OCI-LY7 (cell line): ENCODE measurements at regions not wholly inside any gene's neighbourhood (a gene's known extent, or its start where the extent isn't known, plus 50 kb on each side); places are given as distances from the start of the nearest gene placed in this dataset.

Experiments used
- BruUV-seq: library from RNA; stranded (reverse); fragments of 400-500 nt; replicated peaks from 2 replicates; lab custom pipeline; 2021; lab: Mats Ljungman, UMichigan
- CTCF ChIA-PET: fragments of 300-600 bp; sonication (Branson Sonifier 250); formaldehyde crosslinking; loops from one replicate; lab custom pipeline; 2022; ENCODE audit warnings: antibody characterized with exemption; ENCODE audit not compliant: unreplicated experiment; lab: Charles Lee
- POLR2A ChIA-PET: fragments of 300-600 bp; sonication (Branson Sonifier 250); formaldehyde crosslinking; loops from one replicate; lab custom pipeline; 2022; ENCODE audit warnings: antibody characterized with exemption; lab: Charles Lee
- DNase-seq: peaks from one replicate; pipeline ENCODE4 v3.0.0-alpha.2; 2015; ENCODE audit warnings: low spot score
- H2AFZ ChIP-seq: fragments of 200-600 bp; sonication (generic), shearing (Covaris generic); 2 replicates; pipeline ENCODE4 v1.6.1; 2014; ENCODE audit warnings: mild to moderate bottlenecking, antibody characterized with exemption, low read length, moderate library complexity
- H3K27ac ChIP-seq: fragments of 200-600 bp; sonication (generic); 2 replicates; pipeline ENCODE4 v1.5.1; 2014; ENCODE audit warnings: mixed run types, low read depth, mild to moderate bottlenecking, moderate library complexity, low read length, inconsistent platforms; ENCODE audit not compliant: poor library complexity, severe bottlenecking
- H3K36me3 ChIP-seq: fragments of 200-600 bp; sonication (generic); 2 replicates; pipeline ENCODE4 v1.6.1; 2014; ENCODE audit warnings: mild to moderate bottlenecking, antibody characterized with exemption, low read length, moderate library complexity, mixed read lengths; ENCODE audit not compliant: insufficient read depth
- H3K4me1 ChIP-seq: fragments of 200-600 bp; sonication (generic); 2 replicates; pipeline ENCODE4 v1.5.1; 2014; ENCODE audit warnings: mild to moderate bottlenecking, low read length; ENCODE audit not compliant: insufficient read depth, poor library complexity, severe bottlenecking
- H3K4me2 ChIP-seq: fragments of 200-600 bp; sonication (generic); 2 replicates; pipeline ENCODE4 v1.6.1; 2014; ENCODE audit warnings: mild to moderate bottlenecking, low read length
- H3K4me3 ChIP-seq: fragments of 200-600 bp; sonication (generic); 2 replicates; pipeline ENCODE4 v1.5.1; 2014; ENCODE audit warnings: mild to moderate bottlenecking, low read depth, low read length; ENCODE audit not compliant: poor library complexity, severe bottlenecking
- H3K79me2 ChIP-seq: fragments of 200-600 bp; sonication (generic); 2 replicates; pipeline ENCODE4 v1.6.1; 2016; ENCODE audit warnings: low read depth, mild to moderate bottlenecking, low read length, moderate library complexity, mixed read lengths; ENCODE audit not compliant: insufficient read depth
- H3K9me2 ChIP-seq: fragments of 200-600 bp; sonication (generic); 2 replicates; pipeline ENCODE4 v1.6.1; 2016; ENCODE audit warnings: mild to moderate bottlenecking, low read length, mixed read lengths; ENCODE audit not compliant: insufficient read depth
- H3K9me3 ChIP-seq: fragments of 200-600 bp; sonication (generic); 2 replicates; pipeline ENCODE4 v1.6.1; 2014; ENCODE audit warnings: mild to moderate bottlenecking, mixed run types, low read length, mixed read lengths
- H4K20me1 ChIP-seq: fragments of 200-600 bp; sonication (generic); 2 replicates; pipeline ENCODE4 v1.6.1; 2014; ENCODE audit warnings: mild to moderate bottlenecking, antibody characterized with exemption, low read length, moderate library complexity, mixed read lengths; ENCODE audit not compliant: insufficient read depth
- EZH2phosphoT487 ChIP-seq: fragments of 200-600 bp; sonication (generic); IDR thresholded peaks from 2 replicates; pipeline ENCODE4 v1.6.1; 2018; ENCODE audit warnings: low read depth, borderline replicate concordance, mild to moderate bottlenecking, mixed run types, antibody characterized with exemption, low read length, moderate library complexity, mixed read lengths
- intact Hi-C: fragments of 100-400 bp; cut with micrococcal nuclease; formaldehyde crosslinking; loops from one replicate; pipeline ENCODE4 v1.10.0; 2022; ENCODE audit not compliant: unreplicated experiment
- TF ChIP-seq, protein P1 (sequence below): fragments of 200-600 bp; sonication (generic); conservative IDR thresholded peaks from 2 replicates; pipeline ENCODE4 v1.5.1; 2014; ENCODE audit warnings: mild to moderate bottlenecking, antibody characterized with exemption, low read length, moderate library complexity, mixed read lengths

DNA sequence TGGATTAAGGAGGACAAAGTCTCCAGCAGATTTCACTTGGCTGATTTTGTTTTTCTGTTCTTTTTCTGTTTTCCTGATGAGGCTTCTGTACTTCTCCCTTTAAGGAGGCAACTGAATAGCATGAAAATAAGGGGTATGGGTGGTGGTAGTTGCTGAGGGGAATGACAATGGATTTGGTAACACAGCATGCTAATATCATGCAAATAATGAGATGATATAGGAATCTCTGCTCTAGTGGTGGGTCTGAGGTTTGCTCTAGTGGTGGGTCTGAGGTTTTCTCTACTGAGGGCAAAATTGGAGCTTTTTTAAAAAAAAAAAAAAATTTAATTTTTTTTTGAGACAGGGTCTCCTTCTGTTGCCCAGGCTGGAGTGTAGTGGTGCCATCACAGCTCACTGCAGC lies 139.7 kb downstream of the C9orf152 start:
- Histone ChIP-seq H2AFZ (no peak overlapping the region), H3K4me3 (no peak overlapping the region), H3K36me3 (peaks cover 94% of the 10 kb centered on the region), H3K4me1 (peaks cover 39% of the 10 kb centered on the region), H3K9me2 (no peaks in the 10 kb centered on the region), H3K27ac (no peak overlapping the region), H3K79me2 (peaks cover 98% of the 10 kb centered on the region), H3K9me3 (no peaks in the 10 kb centered on the region), H4K20me1 (no peaks in the 10 kb centered on the region), H3K4me2 (no peak overlapping the region)
- ChIA-PET CTCF (no interaction called here), POLR2A (interaction anchor here (0.8 to 1.1 kb wide), 2 partner anchors 14 to 162 kb away, joined by 3 to 4 read pairs; no protein-coding TSS in a partner anchor)
- intact Hi-C loops = no loop called here
- TF ChIP-seq, protein P1, sequence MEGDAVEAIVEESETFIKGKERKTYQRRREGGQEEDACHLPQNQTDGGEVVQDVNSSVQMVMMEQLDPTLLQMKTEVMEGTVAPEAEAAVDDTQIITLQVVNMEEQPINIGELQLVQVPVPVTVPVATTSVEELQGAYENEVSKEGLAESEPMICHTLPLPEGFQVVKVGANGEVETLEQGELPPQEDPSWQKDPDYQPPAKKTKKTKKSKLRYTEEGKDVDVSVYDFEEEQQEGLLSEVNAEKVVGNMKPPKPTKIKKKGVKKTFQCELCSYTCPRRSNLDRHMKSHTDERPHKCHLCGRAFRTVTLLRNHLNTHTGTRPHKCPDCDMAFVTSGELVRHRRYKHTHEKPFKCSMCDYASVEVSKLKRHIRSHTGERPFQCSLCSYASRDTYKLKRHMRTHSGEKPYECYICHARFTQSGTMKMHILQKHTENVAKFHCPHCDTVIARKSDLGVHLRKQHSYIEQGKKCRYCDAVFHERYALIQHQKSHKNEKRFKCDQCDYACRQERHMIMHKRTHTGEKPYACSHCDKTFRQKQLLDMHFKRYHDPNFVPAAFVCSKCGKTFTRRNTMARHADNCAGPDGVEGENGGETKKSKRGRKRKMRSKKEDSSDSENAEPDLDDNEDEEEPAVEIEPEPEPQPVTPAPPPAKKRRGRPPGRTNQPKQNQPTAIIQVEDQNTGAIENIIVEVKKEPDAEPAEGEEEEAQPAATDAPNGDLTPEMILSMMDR = no peak
- TF ChIP-seq EZH2phosphoT487 = no peak
- BruUV-seq = no TSS peak
- DNase-seq = no peak

DNA sequence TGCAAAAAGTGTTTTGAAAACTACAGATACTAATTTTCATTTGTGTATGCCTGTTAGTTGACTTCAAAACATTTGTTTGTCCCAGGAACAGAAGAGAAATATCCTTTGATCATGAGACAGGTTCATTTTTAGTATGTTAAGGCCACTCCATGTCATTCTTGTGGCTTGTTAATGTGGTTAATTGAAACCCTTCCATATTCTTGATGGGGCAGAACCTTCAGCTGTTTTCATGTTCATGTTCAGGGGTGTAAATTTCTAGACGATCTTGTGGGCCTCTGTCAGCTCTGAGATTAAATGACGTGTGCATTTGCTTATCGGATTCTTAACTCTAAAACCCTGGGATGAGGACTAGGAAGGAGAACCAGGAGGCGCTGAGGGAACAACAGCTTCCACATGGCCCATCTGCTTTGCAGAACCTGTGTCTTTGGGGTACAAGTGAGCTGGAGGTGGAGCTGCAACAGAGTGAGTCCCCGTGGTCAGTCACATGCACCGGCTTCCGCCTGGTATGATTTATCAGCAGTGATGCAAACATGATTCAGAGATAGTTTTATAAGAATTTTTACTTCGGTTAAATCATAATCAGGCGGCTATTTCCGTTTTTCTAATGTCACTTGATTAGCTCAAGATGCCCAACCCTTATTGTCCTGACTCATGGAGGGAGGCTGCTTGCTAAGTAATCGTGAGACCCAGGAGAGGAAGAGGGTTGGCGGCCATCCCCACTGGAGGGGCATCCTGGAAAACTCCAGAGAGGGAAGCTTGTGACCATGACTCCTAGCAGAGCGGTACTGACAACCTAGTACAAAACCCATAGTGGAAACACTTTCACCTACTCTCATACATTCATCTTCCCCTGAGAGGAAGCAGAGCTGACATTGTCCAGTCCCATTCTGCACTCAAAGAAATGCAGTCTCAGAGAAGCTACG lies 138.4 kb downstream of the C9orf152 start:
- CTCF ChIA-PET = interaction anchor here (0.8 kb wide), 1 partner anchor 73 kb away, joined by 4 read pairs; no protein-coding TSS in a partner anchor
- H2AFZ ChIP-seq = no peak overlapping the region
- no peak overlapping the region for H3K27ac ChIP-seq
- TF ChIP-seq, protein P1 = no peak
- TF ChIP-seq EZH2phosphoT487 = no peak
- DNase-seq = no peak
- no peak overlapping the region for H3K4me3 ChIP-seq
- H3K4me2 ChIP-seq = no peak overlapping the region
- peaks cover 94% of the 10 kb centered on the region for H3K36me3 ChIP-seq
- H3K4me1 ChIP-seq = peaks cover 36% of the 10 kb centered on the region
- H4K20me1 ChIP-seq = 0 out of 2 replicates have a peak, but pooled peaks cover 6% of the 10 kb centered on the region
- intact Hi-C loops = no loop called here
- BruUV-seq = no TSS peak
- POLR2A ChIA-PET = interaction anchor here (0.5 to 1.2 kb wide), 7 partner anchors 8 to 187 kb away, joined by 3 to 4 read pairs (median 3); no protein-coding TSS in a partner anchor
- peaks cover 99% of the 10 kb centered on the region for H3K79me2 ChIP-seq
- no peaks in the 10 kb centered on the region for H3K9me2 ChIP-seq
- no peaks in the 10 kb centered on the region for H3K9me3 ChIP-seq
